Right renal pelvis (tissue), 4 donors: ENCODE measurements at regions not wholly inside any gene's neighbourhood (a gene's known extent, or its start where the extent isn't known, plus 50 kb on each side); places are given as distances from the start of the nearest gene placed in this dataset.

Source experiments
- DNase-seq, 4 donors: peaks; one replicate each; pipeline ENCODE4 v3.0.0-alpha.2; 2013; ENCODE audit warnings: low read depth in 4 of 4, low spot score in 3 of 4, missing footprints in 1 of 4

GRCh38 chr2:11012131-11012693 lies 100.5 kb downstream of the KCNF1 start:
- no peak for DNase-seq

- no peak for DNase-seq
Observed at GRCh38 chr2:11013196-11013595, 101.5 kb downstream of the KCNF1 start.

- DNase-seq, result no peak
Observed at GRCh38 chr2:11014026-11014425, 102.3 kb downstream of the KCNF1 start.

GRCh38 chr2:11016735-11017388 lies 105.1 kb downstream of the KCNF1 start:
- DNase-seq, result no peak

GRCh38 chr2:11017921-11018320 lies 106.2 kb downstream of the KCNF1 start:
- DNase-seq, result no peak

GRCh38 chr2:11018651-11019185 lies 107.0 kb downstream of the KCNF1 start:
- no peak for DNase-seq

GRCh38 chr2:11019614-11020013 lies 107.9 kb downstream of the KCNF1 start:
- DNase-seq, result no peak

GRCh38 chr2:11022064-11022463 lies 110.3 kb downstream of the KCNF1 start:
- no peak for DNase-seq

GRCh38 chr2:11022591-11023273 lies 111.0 kb downstream of the KCNF1 start:
- DNase-seq, result no peak

- DNase-seq, result no peak
Observed at GRCh38 chr2:11023326-11024258, 111.9 kb downstream of the KCNF1 start.

GRCh38 chr2:11024259-11024645 lies 112.5 kb downstream of the KCNF1 start:
- DNase-seq, result peak; percentile 1 to 31 (median 18)

- DNase-seq, result no peak
Observed at GRCh38 chr2:11024687-11025086, 113.0 kb downstream of the KCNF1 start.

- no peak for DNase-seq
Observed at GRCh38 chr2:11026286-11026921, 114.7 kb downstream of the KCNF1 start.

GRCh38 chr2:11027195-11027594 lies 115.5 kb downstream of the KCNF1 start:
- no peak for DNase-seq

- no peak for DNase-seq
Observed at GRCh38 chr2:11028407-11028916, 116.7 kb downstream of the KCNF1 start.

GRCh38 chr2:11029136-11029535 lies 117.4 kb downstream of the KCNF1 start:
- DNase-seq, result no peak

- no peak for DNase-seq
Observed at GRCh38 chr2:11030036-11030435, 118.3 kb downstream of the KCNF1 start.

- DNase-seq, result no peak
Observed at GRCh38 chr2:11030909-11031308, 119.2 kb downstream of the KCNF1 start.

- DNase-seq, result no peak
Observed at GRCh38 chr2:11031876-11032275, 120.1 kb downstream of the KCNF1 start.

- DNase-seq, result no peak
Observed at GRCh38 chr2:11032396-11032795, 120.7 kb downstream of the KCNF1 start.
